NCI-H2196 treated with DMSO at 0.1 percent for 48 hours (cell line): ENCODE measurements at regions not wholly inside any gene's neighbourhood (a gene's known extent, or its start where the extent isn't known, plus 50 kb on each side); places are given as distances from the start of the nearest gene placed in this dataset.
"Not testable (repeated sequence)": the region's sequence is repeated elsewhere in the genome, so short reads cannot be mapped to it uniquely, and the experiment has no call there.

Experiments used
- DNase-seq: peaks from one replicate; lab custom pipeline; 2025; ENCODE audit not compliant: unreplicated experiment; lab: John Stamatoyannopoulos, UW

DNA sequence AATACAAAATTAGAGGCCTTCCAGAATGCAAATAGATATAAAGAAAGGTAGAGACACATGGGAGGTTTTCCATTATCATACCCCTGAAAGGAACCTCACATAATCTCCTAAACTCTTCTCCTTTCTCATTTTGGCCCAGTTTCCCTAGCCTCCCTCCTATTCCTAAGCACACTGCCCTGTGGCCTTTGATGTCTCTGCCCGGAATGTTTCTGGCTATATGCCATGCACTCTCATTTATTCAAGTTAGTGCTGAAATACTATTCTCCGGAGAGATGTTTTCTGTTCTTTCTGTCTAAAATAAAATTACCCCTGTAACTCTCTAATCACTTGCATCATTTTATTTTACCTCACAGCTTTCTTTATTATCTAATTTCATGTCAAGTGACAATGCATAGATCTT, 1287.7 kb downstream of the SLITRK5 start:
- no peak for DNase-seq

DNA sequence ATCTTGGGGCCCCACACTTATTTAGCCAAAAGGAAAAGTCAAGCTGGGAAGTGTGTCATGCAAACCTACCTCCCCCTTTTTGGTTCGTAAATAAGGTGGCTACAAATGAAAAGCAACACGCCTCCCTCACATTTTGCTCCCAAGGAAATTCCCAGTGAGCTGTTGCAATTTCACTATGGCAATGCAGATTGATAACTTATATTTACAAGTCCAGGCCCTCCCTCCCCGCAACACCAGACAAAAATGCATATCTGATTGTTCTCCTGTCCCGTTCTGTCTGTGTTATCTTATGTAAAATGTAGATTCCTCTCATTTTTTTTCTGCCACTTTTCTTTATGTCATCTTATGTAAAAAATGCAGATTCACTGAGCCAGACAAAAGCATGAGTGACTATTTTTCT, 1305.3 kb downstream of the SLITRK5 start:
- no peak for DNase-seq

DNA sequence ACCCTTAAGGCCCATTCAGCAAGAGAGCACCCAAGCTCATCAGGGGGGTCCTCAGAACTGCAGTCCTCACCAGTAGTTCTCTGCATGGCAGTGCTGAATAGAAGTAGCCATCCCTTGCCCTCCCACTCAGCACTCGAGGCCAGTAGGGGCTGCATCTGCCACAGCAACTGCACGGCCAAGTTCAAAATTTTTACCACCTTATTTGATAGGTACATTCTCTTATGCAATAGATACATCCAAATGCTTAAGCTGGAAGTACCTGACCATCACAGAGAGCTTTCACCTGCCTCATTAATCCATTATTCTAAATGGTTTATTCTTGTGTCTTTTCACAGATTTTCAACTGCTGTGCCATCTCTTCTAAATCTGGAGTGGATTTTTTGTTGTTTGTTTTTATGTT, 1307.4 kb downstream of the SLITRK5 start:
- no peak for DNase-seq

DNA sequence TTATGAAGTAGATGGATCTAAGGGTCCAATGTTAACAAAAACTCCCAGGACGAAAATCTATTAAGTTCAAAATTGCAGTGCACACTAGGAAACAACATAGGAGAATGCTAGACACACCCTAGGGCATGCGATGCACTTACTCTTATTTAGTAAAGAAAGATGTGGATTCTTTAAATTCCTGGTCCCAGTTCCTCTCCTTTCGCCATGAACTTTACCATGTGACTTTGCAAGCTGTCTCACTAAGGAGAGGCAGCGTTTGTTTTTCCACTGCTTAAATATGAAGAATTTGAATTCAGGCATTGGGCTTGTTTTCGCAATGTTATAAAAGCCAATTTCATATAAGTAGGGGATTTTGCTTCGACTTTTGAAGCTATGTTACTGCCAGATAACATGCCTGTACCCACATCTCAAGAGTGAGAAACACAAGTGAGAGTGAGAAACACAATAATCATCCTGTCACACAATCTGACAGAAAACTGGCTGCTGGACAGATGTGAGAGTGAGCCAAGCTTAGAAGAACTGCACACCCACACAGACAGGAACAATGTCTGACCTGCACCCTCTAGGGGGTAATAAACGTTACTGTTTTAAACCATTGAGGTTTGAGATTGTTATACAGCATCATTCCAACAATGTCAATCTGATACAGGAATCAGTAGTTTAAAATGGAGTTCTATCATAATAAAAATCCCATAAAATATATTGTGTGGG, 1308.4 kb downstream of the SLITRK5 start:
- DNase-seq = no peak

DNA sequence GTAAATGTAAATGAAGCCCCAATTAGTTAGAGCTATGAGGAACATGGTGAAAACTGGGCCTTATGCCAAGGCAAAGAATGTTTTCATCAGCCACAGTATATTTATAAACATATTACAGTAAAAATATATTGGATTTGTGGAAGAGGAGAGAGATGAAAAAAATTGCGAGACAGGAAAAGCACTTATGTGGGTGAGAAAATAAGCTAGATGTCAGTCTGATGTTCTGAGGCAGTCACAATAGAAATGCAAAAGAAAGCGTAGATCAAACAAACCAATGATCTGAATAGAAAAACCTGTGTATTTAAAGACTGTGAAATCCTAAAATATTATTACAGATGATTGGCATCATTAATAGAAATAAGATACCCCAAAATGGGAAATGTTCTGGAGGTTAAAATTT, 1332.5 kb downstream of the SLITRK5 start:
- DNase-seq = no peak

DNA sequence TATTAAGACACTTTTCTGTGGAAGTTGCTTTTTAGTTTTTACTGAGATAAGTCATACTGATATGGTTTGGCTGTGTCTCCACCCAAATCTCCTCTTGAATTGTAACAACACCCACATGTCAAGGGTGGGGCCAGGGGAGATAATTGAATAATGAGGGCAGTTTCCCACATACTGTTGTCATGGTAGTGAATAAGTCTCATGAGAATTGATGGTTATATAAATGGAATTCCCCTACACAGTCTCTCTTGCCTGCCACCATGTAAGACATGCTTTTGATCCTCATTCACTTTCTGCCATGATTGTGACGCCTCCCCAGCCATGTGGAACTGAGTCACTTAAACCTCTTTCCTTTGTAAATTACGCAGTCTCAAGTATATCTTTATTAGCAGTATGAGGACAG, 1340.4 kb downstream of the SLITRK5 start:
- DNase-seq = no peak

DNA sequence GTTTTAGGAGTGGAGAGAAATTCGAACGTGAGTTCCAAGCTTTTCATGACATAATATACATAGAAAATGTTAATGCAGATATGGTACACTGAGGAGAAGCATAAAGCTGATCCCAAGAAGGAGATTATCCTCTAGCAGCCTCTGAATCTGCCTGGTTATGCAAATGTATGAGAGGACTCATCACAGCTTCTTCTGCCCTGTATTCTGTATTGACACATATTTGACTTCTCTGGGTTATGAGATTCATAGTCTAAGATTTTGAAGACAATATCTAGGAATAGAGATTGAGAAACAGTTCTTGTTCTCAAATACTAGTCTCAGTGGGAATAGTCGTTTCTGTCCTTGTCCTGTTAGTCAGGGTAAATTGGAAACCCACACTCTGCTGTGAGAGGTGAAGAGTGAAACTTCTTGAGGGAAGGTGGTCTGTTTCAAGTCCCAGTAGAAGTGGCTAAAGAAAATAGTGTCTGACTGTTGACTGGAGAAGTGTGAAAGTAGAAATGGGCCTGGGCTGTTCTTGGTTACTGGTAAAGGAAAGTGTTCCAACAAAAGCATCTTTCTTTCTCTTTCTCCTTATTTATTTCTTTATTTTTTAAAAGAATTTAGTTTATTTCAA, 1356.6 kb downstream of the SLITRK5 start:
- DNase-seq = no peak

DNA sequence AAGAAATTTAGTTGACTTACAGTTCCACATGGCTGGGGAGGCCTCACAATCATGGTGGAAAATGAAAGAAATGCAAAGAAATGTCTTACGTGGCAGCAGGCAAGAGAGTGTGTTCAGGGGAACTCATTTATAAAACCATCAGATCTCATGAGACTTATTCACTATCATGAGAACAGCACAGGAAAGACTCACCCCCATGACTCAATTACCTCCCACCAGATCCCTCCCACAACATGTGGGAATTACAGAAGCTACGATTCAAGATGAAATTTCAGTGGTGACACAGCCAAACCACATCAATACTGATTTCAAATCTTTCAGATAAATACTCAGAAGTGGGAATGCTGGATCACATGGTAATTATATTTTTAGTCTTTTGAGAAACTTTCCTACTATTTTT, 1357.9 kb downstream of the SLITRK5 start:
- DNase-seq = no peak

DNA sequence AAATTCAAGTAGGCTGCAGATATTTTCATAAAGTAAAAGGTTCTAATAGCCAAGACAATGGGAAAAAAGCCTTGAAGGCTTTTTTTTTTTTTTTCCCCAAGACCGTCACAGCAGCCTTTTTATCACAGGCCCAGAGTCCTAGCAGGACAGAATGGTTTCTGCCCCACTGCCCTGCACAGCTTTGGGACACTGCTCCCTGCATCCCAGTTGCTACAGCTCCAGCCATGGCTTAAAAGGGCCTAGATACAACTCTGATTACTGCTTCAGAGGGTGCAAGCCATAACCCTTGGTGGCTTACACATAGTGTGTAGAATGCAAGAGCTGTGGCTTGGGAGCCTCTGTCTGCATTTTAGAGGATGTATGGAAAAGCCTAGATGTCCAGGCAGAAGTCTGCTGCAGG, 1362.8 kb downstream of the SLITRK5 start:
- DNase-seq = no peak

DNA sequence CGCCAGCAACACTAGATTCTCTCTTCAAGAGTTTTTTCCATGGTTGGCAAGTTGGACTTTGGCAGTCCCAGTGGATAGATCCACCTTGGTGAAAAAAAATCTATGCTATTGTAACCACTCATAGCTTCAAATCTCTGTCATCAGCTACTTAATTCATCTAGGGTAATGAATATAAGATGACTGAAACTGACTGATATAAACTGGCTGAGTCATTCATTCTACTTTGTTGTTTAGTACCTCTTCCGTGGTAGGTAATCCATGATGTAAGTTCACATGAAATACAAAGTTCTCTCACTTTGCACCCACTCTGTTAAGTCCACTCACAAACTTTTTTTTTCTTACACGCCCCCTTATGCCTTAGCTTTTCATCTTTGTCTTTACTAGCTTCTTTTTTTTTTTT, 1381.5 kb downstream of the SLITRK5 start:
- no peak for DNase-seq

DNA sequence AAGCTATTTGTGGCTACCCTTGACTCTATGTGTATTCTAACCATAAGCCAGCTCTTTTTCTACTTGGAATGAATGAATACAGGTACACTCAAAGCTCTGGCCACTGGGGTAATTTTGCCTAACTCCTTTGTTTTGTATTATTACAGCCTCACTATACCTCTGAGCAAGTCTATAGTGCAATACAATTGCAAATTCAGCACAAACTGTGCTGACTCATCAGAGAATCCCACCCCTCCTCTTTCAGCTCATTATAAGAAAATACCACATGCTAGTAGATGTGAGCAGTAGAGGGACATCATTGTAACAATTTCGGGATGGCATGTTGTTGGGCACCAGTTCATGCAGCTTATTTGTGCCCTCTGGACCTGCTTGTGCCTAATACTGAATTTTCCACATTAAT, 1382.2 kb downstream of the SLITRK5 start:
- no peak for DNase-seq

DNA sequence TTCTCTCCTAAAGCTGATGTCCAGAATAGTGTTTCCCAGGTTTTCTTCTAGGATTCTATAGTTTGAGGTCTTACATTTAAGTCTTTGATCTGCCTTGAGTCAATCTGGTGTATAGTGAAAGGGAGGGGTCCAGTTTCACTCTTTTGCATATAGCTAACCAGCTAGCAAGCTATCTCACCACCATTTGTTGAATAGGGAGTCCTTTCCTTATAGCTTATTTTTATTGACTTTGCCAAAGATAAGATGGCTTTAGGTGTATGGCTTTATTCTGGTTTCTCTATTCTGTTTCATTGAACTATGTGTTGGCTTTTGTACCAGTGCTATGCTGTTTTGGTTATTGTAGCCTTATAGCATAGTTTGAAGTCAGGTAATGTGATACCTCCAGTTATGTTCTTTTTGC, 1386.1 kb downstream of the SLITRK5 start:
- DNase-seq = no peak

DNA sequence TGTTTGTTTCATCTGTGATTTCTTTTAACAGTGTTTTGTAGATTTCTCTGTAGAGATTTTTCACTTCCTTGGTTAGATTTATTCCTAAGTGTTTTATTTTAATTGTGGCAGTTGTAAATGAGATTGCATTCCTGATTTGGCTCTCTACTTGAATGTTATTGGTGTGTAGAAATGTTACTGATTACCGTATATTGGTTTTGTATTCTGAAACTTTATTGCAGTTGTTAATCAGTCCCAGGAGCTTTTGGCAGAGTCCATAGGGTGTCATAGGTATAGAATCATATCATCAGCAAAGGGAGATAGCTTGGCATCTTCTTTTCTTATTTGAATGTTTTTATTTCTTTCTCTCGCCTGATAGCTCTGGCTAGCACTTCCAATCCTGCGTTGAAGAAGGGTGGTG, 1386.7 kb downstream of the SLITRK5 start:
- no peak for DNase-seq

DNA sequence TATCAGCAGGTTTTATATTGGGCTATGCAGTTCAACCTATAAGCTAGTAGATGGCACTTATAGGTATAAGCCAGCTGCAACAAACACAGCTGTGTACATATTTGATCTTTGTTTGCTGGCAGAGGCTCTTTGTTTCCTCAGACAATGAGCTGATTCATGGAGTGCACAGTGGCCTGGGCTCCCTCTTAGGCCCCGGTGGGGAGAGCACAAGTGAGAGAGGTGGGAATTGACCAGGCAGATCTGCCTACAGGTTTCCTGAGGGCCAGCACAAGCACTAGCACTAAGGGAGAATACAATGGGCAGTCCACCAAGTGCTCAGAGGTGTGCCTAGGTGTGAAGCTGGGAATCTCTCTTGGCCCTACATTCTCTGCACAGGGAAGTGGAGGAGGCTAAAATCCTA, 1390.7 kb downstream of the SLITRK5 start:
- no peak for DNase-seq

DNA sequence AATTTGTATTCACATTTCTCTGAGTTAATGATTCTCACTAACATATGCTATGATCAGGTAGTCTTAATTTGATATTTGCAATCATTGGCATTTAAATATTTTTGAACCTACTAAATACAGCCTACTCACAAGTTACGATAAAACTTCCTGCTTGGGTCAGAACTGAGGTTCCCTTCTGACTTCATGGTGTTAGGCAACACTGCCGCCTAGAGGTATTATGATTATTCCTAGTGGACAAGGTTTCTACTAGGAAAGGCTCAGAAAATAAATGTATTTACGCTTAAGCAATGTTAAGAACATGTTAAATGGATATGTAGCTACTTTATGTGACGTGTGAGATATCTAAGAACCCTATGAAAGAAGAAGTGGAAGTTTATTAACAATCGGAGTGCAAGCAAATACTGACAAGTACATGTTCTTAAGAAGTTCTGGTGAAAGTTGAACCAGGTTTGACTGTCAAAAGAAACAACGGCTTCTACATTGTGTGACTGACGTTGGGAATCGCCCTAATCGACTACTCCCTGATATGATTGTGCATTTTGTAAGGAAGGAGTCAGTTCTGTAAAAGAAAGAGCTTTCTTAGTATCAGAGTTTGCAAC, 1395.8 kb downstream of the SLITRK5 start:
- no peak for DNase-seq

DNA sequence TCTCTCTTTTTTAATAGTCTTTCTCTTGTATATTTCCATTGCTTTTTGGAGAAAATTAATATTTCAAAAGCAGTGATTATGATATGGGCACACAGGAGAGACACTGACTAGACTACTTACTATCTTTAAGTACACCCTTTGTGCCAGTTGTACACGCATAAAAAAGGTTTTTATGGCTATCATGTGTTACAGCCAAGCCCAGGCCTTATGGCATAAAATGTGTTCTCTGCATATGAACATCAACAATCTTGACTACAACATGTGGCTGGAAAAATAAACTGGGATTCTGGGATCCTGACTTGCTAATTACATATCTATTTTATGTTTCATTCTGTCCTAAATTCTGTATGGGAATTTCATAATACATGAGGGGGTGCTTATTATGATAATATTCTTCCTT, 1401.8 kb downstream of the SLITRK5 start:
- DNase-seq = no peak

DNA sequence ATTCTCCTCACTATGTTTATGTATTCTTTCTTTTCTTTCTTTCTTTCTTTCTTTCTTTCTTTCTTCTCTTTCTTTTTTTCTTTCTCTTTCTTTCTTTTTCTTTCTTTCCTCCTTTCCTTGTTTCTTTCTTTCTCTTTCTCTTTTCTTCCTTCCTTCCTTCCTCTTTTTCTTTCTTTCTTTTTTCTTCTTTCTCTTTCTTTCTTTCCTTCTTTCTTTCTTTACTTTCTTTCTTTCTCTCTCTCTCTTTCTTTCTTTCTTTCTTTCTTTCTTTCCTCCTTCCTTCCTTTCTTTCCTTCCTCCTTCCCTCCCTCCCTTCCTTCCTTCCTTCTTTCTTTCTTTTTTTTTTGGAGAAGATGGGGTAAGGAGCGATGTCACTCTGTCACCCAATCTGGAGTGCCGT, 1405.5 kb downstream of the SLITRK5 start:
- DNase-seq = no peak

DNA sequence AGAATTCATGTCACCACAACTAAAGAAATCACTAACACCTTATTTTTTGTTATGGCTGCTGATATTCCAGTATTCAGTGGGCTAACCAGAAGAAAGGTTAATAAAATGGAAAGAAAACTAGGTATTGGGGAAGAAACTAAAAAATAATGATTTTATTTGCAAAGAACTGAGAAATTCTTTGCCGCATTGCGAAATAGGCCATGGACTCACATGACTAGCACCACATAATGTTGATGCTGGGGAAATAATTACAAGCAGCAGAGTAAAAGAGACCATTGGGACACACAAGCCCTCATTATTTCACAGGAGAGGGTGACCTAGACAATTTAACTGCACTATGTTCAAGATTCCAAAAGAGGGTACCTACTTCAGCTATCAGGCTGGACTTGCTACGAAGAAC, 1411.5 kb downstream of the SLITRK5 start:
- DNase-seq = no peak

DNA sequence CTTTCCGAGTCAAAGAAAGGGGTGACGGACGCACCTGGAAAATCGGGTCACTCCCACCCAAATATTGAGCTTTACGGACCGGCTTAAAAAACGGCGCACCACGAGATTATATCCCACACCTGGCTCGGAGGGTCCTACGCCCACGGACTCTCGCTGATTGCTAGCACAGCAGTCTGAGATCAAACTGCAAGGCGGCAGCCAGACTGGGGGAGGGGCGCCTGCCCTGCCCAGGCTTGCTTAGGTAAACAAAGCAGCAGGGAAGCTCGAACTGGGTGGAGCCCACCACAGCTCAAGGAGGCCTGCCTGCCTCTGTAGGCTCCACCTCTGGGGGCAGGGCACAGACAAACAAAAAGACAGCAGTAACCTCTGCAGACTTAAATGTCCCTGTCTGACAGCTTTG, 1416.9 kb downstream of the SLITRK5 start:
- not testable (repeated sequence) for DNase-seq

DNA sequence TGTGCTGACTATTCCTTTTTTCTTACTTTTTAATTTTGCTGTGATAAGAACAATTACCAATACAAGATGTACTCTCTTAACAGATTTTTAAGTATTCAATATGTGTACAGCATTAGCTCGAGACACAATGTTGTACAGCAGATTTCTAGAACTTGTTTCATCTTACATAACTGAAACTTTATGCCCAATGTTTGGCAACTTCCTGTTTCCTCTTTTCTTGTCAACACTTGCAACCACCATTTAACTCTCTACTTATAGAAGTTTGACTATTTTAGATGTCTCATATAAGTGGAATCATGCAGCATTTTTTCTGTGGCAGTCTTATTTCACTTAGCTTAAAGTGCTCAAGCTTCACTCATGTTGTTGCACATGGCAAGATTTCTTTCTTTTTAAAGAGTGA, 1426.8 kb downstream of the SLITRK5 start:
- DNase-seq = no peak

DNA sequence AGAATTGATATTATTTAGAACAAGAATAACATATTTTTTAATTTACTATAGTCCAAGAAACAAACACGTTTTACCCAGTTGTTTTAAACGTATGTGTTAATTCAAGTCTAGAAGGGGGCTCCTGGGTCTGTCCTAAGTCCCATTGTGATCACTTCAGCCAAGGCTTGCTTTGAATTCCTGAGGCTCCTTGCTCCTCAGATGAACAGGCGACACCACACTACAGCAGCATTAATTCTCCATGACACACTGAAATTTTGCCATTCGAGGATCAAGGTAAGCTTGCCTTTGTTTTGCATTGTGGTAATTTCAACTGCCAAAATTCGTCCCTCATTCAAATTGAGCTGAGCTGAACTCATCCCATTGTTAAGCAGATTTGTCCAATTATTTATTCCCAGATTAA, 1442.6 kb downstream of the SLITRK5 start:
- DNase-seq = no peak

DNA sequence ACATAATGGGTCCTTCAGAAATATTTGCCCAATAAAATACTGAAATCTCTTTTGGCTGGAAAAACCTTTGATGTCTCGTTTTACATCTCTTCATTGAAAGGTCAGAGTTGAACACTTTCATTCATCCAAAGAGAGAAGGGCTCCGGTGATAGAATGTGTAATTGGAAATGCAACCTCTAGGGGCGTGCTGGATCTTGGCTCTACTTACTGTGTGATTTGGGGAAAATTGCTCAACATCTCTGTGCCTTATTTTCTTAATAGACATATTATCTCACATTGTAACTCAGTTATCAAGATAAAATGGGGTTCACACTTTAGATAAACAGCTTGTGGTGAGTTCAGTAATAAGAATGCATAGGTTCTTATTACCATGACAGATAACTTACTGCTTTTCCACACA, 1444.1 kb downstream of the SLITRK5 start:
- no peak for DNase-seq

DNA sequence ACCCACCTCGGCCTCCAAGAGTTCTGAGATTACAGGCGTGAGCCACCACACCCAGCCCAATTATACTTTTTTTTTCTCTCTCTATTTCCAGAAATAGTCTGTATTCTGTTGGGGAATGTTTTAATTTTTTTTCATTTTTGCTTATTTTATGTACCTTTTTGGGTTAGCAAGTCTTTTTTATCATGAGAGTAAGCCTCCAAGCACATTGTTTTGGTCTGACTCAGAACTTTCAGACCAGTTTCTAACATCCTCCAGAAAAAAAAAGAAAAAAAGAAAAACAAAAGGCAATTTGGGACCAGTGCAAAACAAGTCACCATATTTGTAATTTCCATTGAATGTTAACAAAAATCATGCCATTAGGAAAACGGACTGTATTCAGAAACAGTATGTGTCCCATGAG, 1465.5 kb downstream of the SLITRK5 start:
- DNase-seq = no peak
